ENCODE measurements at regions not wholly inside any gene's neighbourhood (a gene's known extent, or its start where the extent isn't known, plus 50 kb on each side); places are given as distances from the start of the nearest gene placed in this dataset.

DNA sequence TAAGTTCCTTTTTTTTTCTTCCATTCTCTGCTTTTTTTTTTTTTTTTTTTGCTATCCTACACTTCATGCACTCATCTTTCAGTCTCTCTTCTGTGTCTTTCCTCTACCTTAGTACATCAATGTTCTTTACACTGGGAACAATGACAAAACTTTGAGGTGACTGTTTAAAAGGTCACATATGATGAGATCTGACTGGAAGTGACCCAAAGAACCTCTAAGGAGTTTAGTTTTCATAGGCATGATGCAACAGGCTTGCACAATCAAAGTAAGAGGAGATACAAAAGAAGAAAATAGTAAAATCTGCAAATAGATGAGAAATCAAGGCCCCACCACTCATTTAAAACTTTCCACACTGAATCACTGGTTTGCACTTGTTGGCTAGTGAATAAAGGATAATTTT lies 840.8 kb downstream of the TBC1D32 start:
- ChIA-PET CTCF (no interaction called here), POLR2A (no interaction called here)
- no peak for DNase-seq (ENCODE audit: extremely low spot score)
- TF ChIP-seq, protein P1, sequence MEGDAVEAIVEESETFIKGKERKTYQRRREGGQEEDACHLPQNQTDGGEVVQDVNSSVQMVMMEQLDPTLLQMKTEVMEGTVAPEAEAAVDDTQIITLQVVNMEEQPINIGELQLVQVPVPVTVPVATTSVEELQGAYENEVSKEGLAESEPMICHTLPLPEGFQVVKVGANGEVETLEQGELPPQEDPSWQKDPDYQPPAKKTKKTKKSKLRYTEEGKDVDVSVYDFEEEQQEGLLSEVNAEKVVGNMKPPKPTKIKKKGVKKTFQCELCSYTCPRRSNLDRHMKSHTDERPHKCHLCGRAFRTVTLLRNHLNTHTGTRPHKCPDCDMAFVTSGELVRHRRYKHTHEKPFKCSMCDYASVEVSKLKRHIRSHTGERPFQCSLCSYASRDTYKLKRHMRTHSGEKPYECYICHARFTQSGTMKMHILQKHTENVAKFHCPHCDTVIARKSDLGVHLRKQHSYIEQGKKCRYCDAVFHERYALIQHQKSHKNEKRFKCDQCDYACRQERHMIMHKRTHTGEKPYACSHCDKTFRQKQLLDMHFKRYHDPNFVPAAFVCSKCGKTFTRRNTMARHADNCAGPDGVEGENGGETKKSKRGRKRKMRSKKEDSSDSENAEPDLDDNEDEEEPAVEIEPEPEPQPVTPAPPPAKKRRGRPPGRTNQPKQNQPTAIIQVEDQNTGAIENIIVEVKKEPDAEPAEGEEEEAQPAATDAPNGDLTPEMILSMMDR (IDR thresholded peaks at IDR 0.05; ENCODE audit: control extremely low read depth, extremely low read depth, low read depth, missing control alignments): no peak

DNA sequence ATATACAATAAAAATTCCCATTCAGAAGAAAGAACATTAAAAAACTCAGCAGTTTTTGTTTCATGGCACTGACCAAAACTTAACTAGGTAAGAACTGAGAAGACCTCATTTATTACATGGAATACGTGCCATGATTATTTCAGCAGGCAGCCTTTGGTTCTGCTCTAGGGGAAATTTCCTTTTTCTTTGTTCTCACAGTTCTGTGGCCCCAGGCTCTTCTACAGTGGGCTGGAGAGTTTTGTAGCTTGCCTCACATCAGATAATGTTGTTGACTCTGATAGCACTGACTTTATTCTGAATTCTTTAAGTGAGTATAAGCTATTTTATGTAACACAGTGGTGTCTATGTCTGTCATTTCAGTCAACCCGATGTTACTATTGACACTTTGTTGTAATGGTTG lies 844.3 kb downstream of the TBC1D32 start:
- TF ChIP-seq, protein P1 (IDR thresholded peaks at IDR 0.05; ENCODE audit: control extremely low read depth, extremely low read depth, low read depth, missing control alignments): no peak
- ChIA-PET CTCF (interaction anchor here (1.0 to 1.2 kb wide), 2 partner anchors 10 to 17 kb away, joined by 3 to 4 read pairs; no protein-coding TSS in a partner anchor), POLR2A (no interaction called here)
- no peak for DNase-seq (ENCODE audit: extremely low spot score)

DNA sequence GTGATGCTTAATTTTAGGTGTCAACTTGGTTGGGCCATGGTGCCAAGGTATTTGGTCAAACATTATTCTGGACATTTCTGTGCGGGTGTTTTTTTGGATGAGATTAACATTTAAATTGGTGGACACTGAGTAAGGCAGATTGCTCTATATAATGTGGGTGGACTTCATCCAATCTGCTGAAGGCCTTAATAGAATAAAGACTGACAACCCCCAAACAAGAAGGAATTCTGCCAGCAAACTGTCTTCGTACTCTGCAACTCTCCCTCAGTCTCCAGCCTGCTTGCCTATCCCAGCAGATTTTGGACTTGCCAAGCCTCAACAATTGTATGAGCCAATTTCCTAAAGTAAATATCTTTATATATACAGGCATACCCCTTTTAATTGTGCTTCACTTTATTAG lies 850.1 kb downstream of the TBC1D32 start:
- CTCF ChIA-PET: no interaction called here
- DNase-seq (ENCODE audit: extremely low spot score): no peak
- POLR2A ChIA-PET: no interaction called here
- TF ChIP-seq, protein P1 (IDR thresholded peaks at IDR 0.05; ENCODE audit: control extremely low read depth, extremely low read depth, low read depth, missing control alignments): no peak

DNA sequence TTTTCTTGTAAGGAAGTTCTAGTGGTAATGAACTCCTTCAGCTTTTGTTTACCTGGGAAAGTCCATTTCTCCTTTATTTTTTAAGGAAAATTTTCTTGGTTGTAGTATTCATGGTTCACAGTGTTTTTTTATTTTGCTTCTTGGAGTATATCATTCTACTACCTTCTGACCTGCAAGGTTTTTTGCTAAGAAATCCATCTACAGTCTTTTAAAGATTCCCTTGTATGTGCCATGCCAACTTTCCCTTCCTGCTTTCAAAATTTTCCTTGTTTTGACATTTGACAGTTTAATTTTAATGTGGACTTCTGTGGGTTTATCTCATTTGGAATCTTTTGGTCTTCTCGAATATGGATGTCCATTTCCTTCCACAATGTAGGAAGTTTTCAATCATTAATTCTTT lies 855.6 kb downstream of the TBC1D32 start:
- POLR2A ChIA-PET: no interaction called here
- TF ChIP-seq, protein P1 (IDR thresholded peaks at IDR 0.05; ENCODE audit: control extremely low read depth, extremely low read depth, low read depth, missing control alignments): no peak
- no peak for DNase-seq (ENCODE audit: extremely low spot score)
- CTCF ChIA-PET: no interaction called here

DNA sequence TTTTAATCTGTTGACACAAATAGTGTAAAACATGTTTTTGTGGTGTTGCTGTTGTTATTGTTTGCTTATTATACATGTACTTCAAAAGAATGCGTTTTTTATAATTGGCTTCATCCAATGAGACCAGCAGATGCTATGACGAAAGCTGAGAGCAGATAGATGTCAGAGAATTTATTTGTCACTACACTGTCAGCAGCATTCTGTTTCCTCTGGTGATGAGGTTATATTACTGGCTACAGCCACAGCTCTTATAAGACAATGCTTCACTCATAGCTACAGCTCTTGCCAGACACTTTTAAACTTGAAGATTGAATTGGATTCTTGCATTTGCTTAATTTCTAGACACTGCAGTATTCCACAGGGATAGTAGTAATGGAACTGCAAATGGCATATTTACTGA lies 860.5 kb downstream of the TBC1D32 start:
- CTCF ChIA-PET: no interaction called here
- TF ChIP-seq, protein P1 (IDR thresholded peaks at IDR 0.05; ENCODE audit: control extremely low read depth, extremely low read depth, low read depth, missing control alignments): no peak
- DNase-seq (ENCODE audit: extremely low spot score): no peak
- POLR2A ChIA-PET: no interaction called here

DNA sequence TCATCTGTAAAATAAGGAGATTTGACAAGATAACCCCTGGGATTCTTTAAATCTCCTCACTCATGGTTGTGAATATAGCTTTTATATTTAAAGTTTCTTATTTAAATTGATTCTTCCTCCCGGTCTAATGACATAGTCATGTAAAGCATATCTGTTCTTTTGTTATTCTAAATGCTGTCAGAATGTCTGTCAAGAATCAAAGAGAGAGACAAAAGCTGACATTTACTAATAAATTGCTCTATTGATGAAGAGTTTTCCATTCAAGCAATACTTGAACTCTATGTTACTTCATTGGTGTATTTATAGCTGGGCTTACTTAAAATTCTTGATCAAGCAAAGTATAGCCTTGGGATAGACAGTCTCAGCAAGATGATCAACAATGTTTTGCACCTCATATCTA lies 865.8 kb downstream of the TBC1D32 start:
- ChIA-PET POLR2A (no interaction called here), CTCF (no interaction called here)
- no peak for DNase-seq (ENCODE audit: extremely low spot score)
- TF ChIP-seq, protein P1 (IDR thresholded peaks at IDR 0.05; ENCODE audit: control extremely low read depth, extremely low read depth, low read depth, missing control alignments): no peak

DNA sequence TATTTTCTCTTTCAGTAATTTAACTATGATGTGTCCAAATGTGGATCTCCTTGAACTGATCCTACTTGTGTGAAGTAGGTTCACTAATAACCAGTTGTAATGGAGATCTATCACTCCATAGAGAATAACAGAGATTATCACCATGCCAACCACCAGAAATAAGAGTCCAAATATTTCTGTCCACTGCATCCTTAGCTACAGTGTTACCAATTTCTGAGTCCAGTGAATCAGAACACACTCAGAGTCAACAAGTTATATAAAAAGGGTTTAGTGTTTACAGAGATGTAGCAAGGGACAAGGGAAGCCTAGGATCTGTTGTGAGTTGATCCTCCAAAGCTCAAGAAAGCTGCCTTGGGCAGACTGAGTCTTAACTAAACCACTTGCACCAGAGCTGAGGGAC lies 882.8 kb downstream of the TBC1D32 start:
- ChIA-PET CTCF (no interaction called here), POLR2A (no interaction called here)
- TF ChIP-seq, protein P1 (IDR thresholded peaks at IDR 0.05; ENCODE audit: control extremely low read depth, extremely low read depth, low read depth, missing control alignments): no peak
- no peak for DNase-seq (ENCODE audit: extremely low spot score)

Measured in GM10248 (cell line).